HG03175 (cell line): ENCODE measurements at regions not wholly inside any gene's neighbourhood (a gene's known extent, or its start where the extent isn't known, plus 50 kb on each side); places are given as distances from the start of the nearest gene placed in this dataset.

Experiments
- ATAC-seq: cut with Tn5 transposase; IDR thresholded peaks from one replicate; pipeline ENCODE4 v1.9.1; 2021; ENCODE audit warnings: mild to moderate bottlenecking, moderate library complexity; ENCODE audit not compliant: unreplicated experiment

DNA sequence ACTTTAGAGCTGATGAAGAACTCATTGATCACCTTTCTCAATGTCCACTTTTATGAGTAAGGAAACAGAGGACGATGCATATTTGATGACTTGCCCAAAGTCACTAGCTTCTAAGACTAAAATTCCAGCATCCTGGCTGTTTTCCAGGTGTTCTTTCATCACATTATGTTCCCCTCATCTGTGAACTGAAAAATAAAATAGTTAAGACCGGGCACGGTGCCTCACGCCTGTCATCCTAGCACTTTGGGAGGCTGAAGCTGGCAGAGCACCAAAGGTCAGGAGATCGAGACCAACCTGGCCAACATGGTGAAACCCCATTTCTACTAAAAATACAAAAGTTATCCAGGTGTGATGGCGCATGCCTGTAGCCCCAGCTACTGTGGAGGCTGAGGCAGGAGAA is 297.5 kb downstream of the DUSP10 start:
- no peak for ATAC-seq

DNA sequence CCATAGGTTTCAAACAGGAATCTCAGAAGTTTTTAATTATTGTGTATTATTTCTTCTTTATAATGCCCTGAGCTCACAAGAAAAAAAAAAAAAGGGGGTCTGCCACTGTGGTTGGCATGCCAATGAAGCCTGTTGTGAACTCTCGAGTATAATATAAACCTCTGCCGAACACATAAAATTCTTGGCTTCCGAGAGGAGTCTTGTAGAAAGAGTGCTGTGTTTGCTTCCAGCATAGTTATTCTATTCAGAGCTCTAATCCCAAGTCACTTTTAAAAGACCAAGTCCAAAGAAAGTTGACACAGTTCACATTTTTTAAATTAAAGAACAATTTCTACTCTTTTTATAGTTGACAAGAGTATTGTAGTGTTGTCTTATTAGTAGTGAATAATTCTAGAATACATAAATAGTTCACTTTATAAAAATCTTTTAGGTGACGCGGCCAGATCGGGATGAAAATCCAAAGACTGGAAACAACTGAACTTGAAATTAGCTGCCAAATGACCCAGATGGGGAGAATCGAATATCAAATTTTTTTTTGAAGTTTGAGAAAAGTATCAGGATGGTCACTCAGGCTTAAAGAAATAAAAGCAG is 293.2 kb downstream of the DUSP10 start:
- no peak for ATAC-seq

DNA sequence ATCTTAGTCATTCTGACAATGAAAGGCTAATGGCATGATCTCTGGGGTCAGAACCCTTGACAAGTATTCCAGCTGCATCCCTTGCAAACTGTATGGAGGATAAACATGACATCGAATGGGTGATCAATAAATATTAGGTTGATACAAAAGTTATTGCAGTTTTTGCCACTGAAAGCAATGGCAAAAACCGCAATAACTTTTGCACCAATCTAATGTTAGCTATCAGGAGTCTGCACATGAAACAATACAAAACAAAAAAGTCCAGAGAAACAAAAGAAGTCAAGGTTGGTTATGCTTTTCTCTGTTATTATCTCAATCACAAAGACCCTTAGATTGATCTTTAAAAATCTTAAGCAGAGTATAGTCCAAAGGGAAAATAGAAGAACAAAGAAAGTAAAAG is 292.7 kb downstream of the DUSP10 start:
- no peak for ATAC-seq

DNA sequence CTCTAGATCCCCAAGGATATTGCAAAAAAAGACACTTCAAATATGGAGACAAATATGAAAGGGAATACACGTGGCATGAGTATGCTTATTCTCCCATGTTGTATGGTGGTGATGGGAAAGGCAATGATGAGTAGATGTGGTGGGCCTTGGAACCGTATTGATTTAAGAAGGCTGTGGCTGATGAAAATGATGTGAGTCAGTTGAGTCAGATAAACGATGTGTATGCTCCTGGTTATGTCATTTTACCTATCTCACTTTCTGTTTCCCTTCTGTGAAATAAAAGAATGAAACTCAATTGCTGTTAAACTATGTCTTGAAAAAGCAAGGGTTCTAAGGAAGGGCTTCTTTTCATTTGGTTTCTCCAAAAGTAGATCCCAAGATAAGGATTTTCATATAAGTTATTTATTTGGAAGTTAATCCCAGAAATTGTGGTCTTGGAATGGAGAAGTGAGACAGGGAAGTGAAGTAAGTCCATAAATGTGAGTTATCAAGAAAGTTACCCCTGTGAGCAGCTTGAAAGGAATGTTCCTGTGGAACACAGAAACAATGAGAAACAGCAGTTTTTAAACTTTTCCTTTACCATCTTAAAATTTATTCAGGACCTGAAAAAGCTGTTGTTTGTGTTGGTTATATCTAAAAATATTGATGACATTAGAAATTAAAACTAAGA is 292.0 kb downstream of the DUSP10 start:
- no peak for ATAC-seq

DNA sequence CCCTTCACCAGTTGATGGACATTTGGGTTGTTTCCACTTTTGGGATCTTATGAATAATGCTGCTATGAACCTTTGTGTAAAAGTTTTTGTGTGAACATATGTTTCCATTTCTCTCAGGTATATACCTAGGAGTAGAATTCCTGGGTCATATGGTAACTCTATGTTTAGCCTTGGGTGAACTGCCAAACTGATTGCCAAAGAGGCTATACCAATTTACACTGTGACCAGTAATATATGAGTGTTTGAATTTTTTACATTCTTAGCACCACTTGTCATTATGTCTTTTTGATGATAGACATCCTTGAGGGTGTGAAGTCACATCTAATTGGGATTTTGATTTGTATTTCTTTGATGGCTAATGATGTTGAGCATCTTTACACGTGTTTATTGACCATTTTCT is 290.1 kb downstream of the DUSP10 start:
- no peak for ATAC-seq

DNA sequence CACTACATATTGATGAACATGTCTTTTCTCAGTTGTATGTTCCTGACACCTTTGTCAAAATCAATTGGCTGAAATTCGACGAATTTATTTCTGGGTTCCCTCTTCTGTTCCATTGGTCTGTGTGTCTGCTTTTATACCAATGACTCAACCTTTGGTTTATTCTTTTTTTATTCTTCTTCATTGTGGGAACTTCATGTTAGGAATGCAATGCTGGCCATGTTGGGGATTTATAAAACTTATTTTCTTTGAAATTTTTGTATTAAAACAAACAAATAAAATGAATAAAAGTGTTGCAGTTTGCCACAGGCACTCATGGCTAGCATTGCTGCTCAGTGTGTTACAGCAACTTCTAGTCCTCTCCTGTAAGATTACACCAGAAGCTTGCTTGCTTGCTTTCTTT is 287.8 kb downstream of the DUSP10 start:
- ATAC-seq: no peak

DNA sequence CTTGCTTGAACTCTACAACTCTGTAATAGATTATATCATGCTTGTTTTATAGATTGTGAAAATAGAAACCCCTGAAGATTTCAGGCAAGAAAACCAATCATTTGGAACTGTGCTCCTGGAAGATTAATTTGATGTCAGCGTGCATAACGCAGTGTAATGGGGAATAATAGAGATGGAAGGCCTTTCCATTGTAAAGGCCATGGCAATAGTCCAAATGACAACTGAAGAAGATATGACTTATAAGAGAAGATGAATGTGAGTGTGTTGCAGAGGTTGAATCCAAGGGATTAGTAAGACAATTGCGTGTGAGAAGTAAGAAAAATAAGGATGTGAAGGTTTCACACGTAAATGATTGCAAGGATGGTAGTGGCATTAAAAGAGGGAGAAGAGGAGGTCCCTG is 285.0 kb downstream of the DUSP10 start:
- no peak for ATAC-seq

DNA sequence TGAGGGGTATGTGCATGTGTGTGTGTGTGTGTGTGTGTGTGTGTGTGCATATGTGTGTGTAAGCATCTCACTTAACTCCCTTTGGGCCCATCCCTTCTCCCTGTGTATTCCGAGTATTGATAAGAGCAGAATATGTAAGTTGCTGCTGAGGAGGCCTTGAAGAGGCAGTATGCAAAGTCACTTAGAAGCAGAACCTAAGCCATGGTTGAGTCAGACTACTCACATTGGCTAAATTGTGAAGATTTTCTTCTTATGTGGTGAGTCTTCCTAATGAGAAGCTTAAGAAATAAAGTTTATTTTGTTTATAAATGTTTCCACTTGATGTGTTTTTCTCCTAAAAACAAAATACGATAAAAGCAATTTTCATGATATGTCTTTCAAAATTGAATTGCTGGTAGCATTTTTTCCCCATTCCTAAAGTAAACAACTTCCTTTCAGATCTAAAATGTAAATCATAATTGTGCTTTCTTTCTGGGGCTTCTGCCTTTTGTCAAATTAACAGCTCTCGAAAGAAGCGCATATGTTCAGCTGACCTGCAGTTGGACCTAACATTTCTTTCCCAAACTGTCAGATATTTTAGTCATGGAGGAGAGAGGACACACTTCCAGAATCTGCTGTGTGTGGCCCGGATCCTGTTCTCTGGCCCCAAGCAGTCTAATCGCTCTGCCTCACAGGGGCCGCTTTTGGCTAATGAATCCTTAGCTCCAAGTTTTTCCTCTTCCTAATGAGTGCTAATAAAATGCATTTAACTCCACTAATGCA is 284.0 kb downstream of the DUSP10 start:
- no peak for ATAC-seq

DNA sequence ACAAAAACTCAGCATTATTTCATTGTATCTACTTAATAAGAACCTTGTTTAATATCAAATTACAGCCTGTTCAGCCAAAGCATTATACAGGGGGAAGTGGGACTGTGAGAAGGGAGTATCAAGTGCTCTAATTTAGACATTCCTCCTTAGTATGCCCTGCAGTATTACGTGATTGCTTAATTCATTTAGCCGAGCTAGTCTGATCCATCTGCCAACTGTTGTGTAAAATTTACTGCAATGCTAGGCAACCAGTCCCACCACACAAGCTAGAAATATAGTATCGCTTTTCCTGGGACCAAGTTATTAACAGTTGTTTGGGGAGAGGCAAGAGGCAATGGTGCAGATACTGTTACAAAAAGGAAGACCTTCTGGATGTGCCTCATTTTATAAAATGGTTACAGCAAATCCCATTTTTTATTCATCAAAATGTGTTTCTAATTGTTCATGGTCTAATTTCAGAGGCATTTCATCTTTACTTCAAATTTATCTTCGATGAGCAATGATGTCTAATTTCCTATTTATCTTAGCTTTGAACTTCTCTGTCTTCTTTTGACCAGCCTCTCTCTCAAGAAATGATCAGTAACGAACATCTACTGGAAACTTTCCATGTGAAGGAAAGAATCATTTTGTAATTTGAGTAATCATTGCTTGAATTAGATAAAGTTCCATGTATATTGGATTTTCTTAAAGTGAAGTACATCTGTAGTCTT is 283.3 kb downstream of the DUSP10 start:
- ATAC-seq: no peak

DNA sequence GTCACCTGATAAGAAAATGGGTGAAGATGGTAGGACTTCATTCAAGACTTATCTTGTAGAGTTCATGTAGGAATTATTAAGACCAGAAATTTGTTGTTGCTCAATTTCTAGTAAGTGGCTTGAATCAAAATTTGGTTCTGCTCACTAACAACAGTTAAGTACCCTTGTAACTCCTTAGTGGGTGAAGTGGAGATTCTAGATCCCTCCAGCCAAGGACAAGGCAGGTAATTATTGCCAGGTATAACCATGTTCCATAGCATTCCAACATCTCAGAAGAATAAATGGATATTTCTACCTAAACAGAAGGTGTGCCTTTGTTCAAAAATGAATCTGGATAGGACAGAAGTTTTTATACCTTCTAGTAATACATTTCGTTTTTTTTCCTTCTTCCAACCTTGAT is 282.3 kb downstream of the DUSP10 start:
- ATAC-seq: no peak

DNA sequence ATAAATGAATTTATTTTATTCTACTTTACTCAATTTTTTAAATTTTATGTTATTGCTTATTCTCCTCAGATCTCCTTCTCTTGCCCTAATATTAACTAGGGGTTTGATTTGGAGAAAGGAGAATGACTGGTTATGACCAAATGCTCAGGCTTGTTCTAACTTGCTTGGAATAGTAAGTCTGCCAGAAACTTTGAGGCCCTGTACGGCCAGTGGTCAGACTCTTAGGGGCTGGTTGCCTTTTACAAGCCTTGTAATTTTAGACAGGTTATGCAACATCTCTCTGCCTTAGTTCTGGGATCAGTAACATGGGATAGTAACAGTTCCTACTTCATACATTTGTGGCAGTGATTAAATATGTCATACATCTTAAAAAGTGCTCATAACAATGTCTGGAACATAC is 279.5 kb downstream of the DUSP10 start:
- ATAC-seq: no peak

DNA sequence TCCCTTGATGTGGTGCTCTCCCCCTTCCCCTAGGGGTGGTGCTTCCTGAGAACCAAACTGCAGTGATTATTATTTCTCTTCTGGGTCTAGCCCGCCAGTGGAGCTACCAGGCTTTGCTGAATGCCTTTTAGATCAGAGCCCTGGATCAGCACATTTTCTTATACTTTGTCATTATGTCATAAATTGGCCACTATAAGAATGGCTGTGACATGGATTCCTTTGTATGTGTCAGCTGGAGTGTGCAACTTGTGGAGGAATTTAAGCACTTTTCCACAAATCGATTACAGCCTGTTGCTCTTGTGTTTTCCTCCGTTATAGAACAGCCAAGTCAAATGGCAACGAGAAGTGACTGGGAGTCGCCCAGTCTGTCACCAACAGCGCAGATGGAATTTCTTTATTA is 273.3 kb downstream of the DUSP10 start:
- ATAC-seq: no peak

DNA sequence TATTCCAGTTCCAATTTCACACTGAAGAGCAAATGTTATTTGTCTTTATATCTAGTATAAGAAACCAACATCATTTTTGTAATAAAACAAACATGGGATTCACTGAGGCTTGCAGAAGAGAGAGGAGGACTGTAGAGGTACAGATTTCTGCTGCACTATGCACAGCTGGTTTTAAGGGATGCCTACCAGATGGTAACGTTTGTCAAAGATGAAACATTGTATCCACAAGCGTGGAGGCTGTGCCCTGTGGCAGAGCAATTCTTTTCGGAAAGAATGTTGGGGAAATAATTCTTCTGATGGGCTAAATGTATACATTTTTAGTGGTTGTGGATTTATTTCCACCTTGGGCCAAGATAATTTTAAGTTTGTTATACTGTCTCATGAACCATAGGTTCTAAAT is 272.4 kb downstream of the DUSP10 start:
- no peak for ATAC-seq

DNA sequence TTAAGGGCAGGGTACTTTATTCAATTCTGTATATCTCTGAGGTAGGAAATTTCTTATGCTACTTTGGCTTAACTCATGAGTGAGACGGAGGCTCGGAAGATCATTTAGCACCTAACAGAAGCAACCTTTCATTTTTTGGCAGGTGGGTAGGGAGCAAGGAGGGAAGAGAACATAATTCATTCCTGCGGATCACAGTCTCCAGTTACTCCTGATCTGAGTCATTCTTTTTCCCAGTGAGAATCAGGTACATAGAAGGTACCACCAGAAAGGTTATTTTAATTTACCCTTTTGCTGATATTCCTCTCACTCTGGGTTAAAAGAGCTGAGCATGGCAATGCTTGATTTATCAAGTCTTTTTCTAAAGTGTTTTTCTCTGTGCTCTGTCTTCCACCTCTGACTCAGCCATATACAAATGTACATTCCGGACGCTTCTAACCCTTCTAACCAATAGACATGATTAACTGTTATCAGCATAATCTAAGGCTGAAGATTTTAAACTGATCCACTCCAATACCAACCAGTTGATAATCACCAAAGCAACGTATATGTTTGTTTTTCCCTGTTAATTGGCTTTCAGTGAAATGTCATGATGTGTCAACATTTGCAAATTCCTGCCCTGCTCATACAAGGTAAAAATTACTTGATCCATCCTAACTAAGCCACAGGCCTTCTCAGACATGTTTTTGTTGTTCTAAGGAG is 271.7 kb downstream of the DUSP10 start:
- no peak for ATAC-seq

DNA sequence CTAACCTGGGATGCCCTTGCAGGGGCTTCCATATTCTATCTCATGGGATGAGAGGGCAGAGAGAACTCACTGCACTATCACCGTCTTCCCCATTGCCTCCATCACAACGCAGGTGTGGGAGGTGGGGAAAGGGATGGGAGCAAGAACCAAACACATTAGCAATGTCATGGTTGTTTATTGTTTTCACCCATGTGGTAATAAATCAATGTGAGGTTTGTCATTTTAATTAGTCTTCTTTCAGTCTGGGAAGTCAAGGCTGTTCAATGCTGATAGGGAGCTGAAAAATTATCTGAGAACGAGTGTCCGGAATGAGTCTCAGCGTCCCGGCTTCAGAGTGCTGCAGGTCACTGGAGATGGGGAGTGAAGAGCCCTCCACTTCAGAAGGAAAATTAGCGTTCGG is 268.5 kb downstream of the DUSP10 start:
- no peak for ATAC-seq

DNA sequence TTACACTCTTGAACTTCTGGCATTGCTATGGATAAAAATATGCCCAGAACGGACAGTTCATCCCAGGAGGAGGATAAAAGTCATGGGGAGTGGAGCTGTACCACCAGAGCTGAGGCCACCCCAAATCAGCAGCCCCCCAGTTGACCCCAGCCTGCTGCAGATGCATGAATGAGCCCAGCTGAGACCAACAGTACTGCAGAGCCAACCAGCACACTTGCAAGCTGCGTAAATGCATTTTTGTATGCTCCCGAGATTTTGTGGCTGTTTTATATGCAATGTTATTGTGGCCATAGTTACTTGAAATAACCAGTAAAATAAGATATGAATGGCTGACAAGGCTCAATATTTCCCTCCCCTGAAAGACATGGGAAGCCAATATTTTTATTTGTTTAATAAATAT is 264.6 kb downstream of the DUSP10 start:
- no peak for ATAC-seq

DNA sequence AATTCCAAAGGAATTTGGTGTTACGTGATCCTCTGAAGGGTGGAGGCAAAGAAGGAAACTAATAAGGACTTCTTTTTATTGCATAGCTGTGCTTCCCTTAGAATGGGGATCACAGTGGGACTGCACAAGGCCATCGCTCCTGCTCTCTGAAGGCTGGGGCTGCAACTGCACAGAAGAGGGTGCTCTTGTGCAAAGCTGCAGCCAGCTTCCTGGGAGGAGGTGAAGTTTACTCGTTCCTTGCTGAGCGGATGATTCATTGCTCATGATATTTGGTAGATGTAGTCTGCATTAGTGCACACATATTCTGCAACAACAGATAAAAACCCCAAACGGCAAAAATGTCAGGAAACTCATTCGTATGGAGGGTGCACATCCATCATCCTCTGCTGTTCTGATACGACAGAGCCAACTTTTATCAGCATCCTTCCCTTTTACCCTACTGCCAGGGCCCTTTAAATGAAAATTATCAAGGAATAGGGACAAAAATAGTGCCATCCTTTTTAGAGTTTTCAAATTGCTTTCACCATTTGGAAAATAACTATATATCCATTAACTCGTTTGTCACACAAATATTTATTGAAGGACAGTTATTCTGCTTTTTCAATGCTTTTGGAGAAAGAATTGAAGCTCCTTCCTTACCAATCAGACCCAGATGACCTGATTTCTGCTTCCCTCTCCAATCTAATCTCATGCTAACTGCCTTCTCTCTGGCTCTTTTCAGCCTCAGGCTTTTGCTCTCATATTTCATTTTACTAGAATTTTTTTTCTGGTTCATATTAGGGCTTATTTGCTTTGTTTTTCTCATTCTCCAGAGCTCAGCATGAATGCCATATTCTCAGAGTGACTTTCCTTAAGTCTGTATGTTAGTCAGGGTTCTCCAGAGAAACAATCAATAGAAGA is 263.6 kb downstream of the DUSP10 start:
- peak; percentile 86 for ATAC-seq

DNA sequence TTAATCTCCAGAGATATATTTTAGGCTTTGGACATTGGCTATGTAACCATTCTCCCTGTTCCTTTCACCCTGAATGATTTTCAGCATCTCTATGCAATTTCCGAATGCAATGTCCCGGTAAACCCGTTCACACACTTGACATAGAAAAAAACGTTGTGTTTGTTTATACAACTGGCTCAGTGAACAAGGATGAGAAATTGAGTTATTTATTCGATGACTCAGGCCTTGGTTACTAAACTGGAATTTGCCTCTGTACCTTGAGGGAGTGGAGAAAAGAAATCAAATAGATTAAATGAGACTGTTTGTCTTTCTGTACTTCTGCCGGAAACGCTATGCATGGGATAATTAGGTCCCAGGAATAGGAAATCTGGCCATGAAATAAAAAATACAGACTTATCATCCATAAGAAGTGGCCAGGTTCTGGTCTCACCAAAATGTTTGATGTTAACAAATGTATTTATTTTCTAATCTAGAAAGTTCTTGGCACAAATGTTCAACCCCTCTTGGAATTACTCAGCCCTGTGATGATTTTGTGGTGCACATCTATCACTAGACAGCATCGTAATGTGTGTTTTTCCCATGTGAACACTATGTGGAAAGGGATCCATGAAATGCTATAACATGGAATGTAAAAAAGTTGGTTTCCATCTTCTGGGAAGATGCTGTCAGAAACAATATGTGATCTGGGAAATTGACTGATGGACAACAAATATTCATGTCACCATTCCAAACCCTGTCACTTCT is 253.9 kb downstream of the DUSP10 start:
- no peak for ATAC-seq

DNA sequence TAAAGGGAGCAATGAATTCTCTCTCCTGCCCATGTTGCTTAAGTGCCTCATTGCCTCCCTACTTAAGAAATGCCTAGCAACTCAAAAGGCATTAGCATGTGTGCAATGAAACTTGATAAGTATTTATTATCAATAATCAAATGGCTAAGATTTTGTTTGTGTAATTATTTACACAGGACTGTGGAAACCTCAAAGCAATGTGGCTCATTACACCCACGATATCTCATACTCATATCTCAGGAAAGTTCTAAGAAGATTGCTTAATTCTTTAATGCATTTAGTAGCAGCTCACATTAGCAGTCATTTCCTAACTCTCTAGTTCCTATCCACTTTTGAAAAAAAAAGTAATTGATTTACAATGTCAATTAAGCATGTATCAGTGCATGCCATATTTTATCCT is 253.3 kb downstream of the DUSP10 start:
- no peak for ATAC-seq
